HG02885 (cell line): ENCODE measurements at regions not wholly inside any gene's neighbourhood (a gene's known extent, or its start where the extent isn't known, plus 50 kb on each side); places are given as distances from the start of the nearest gene placed in this dataset.
A peak's percentile ranks its signal among the peaks of the same experiment; 100 is the strongest.
"Not testable (repeated sequence)": the region's sequence is repeated elsewhere in the genome, so short reads cannot be mapped to it uniquely, and the experiment has no call there.

Source experiments
- ATAC-seq: cut with Tn5 transposase; IDR thresholded peaks from one replicate; pipeline ENCODE4 v1.9.1; 2021; ENCODE audit warnings: mild to moderate bottlenecking; ENCODE audit not compliant: unreplicated experiment, poor library complexity

DNA sequence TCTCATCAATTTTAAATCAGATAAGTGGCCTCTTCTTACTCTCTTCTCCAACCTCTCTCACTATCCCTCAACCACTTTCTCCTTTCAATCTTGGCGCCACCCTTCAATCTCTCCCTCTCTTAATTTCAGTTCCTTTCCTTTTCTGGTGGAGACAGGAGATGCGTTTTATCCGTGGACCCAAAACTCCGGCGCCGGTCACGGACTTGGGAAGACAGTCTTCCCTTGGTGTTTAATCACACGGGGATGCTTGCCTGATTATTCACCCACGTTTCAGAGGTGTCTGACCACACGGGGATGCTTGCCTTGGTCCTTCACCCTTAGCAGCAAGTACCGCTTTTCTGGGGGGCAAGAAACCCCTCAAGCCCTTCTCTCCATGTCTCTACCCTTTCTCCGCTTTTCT is 1057.6 kb upstream of the ACO1 start:
- ATAC-seq = not testable (repeated sequence)

DNA sequence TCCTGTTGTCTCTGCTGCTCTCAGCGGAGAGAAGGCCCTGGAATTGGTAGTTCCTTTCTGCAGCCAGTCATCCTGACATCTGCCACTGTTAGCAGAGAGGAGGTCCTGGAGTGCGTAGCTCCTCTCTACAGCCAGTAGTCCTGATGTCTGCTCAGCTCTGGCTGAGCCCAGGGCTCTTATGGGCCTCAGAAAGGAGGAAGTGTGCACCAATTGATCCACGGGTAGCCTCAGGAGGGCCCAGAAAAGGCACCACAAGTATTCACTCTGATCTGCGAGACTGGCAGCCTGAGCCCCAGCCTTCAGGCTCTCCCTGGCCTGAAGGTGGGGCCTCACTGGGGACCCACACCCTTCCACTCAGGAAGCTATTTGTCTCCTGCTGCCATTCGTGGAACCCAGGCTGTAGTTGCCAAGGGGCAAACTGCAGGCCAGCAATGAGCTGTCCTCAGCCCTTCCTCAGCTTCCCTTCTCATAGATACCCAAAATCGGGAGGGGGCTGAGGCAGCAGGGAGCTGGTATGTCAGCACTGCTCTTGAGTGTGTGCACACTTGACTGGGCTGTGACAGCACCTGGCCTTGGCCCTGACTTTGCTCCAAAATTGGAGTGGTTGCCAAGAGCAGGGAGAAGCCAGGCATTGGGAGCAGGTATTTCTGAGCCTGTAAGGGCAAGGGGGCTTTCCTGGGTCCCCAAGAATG is 1049.5 kb upstream of the ACO1 start:
- ATAC-seq = peak; percentile 53

DNA sequence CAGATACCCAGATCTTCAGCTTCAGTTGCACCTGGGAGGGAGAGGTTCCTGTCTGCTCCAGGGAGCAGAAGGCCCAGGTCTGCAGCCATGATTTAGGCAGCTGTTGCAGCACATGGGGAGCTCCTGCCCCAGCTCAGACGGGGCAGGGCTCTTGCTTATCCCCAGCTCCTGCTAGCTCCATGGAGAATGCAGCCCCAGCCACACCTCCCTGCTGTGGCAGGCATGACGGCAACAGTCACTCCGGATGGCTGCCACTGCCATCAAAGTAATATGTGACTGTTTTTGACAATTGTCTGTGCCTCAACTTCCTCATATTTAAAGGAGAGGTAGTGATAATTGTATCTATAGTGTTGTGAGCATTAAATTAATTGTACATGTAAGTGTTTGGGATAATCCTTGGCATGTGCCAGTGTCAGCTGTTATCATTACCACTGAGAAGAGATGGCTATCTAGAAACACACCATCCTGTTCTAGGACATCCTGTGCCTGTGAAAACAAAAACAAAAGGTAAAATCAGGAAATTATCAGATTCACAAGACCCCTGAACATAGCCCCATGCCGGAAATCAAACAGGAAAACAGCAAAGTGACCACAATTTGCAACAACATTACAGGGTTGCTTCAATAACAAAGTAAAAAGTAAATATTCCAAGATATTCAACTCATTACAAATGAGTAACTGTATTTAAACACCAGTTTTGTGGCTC is 1048.8 kb upstream of the ACO1 start:
- peak; percentile 22 for ATAC-seq

DNA sequence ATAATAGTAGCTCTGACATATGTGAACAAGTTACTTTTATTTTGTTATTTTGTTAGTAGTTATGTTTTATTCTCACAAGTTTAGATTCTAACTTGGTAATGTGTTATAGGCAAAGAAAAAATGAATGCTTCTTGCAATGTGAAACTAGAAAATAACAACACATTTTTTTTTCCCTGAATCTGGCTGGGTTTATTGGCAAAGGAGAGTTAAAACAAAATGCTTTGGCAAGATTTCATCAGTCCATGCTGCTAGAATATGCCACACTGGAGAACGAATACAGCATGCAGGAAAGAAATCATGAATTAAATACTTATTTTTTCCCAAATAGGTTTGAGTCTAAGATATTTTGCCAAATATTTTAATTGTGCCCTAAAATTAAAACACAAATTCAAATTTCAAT is 1048.1 kb upstream of the ACO1 start:
- no peak for ATAC-seq

DNA sequence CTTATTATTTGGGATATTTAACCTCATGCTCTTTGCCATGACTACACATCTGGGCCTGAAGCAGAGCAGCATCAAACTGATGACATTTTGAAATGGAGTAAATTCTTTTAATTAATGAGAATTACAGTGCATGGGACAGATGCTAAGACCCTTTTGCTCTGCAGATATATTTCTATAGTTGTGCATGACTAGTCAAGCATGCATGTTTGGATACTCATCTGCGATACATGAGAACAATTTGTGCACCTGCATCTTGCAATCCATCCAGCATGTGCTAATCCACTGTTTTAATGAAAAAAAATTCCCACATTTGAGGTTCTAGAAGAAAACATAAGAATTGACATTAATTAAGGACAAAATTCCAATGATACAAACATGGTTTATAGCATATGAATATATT is 1047.6 kb upstream of the ACO1 start:
- ATAC-seq = no peak

DNA sequence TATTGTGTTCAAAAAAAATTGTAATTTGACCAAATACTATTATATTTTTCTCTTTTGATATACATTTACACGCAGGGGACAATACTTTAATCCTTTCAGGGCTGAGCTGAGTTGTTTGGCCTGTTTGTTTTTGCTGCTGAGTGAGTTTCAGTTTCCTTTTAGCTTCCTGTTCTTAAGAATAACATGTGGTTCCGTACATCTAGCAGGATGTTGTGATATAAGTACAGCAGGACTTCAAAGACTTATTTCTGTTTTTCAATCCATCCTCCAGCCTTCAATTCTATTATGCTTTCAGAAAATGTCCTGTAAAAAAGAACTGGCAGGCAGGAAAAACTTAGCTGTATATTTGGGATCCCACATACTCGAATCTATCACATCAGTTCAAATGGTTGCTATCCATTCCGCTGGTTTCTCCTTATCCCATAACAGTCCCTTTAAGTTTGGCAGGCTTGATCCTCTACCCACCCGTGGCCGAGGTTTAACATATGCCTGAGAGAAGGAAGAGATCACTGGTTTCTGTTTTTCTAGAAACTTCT is 1037.3 kb upstream of the ACO1 start:
- ATAC-seq = peak; percentile 100

DNA sequence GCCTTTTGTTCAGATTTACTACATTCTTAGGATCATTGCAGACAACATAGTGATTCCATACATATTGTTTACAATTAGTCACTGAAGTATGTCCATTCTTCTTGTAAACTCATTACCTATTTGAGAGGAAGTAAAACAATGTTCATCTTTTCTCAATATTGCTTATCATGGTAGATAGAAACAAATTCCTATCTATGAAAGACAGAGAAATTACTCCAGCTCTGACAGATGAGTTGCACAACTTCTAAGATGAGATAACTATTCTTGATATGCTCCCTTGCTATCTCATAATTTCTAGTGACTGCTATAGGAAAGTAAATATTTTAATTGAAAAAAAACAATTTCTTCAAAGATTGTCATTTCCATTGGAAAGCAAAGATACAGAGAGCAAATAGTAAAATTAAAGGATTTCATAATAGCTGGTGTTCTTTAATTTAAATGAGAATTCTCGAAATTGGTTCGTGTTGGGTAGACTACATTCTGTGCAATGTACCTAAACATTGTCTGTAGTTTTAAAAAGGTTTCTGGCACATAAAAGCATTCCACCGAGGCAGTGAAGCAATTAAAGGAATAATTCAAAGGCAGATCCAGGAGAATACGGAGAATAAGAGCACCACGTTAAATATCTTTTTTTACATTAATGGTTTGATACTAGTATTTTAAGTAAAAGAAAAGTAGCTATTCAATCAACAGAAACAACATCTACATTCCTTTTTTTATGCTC is 1029.1 kb upstream of the ACO1 start:
- no peak for ATAC-seq

DNA sequence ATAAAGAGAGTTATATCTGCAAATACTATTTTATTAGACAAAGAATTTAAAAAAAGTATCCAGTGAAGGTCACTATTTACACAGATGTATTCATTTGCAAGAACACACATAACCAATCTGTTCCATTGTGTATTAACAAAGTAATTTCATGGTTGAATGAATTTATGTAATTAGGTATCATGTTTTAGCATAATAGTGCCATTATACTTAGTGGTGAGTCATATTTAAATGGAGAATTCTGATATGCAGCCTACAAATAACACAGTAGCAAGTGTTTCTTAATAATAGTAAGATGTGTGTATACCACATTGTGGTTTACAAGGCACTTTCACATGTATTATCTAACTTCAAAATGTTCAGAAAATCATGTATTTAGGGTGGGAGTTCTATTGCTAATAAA is 1028.5 kb upstream of the ACO1 start:
- ATAC-seq = no peak

DNA sequence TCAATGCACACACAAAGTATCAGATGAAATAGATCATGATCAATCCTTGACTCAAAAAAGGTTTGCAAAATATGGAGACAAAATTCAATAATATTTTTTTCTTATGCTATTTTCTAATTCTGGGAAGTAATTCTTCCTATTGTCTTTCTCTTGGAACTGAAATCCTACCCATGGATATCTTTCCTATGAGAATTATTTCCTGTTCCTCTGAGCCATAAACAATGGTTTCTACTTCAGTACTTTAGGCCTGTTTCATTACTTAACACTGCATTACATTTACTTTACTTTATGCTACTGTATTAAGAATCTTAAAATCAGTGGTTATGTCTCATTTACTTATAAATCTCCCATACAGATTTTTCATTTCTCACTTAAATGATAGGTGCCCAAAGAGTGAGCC is 1025.4 kb upstream of the ACO1 start:
- no peak for ATAC-seq

DNA sequence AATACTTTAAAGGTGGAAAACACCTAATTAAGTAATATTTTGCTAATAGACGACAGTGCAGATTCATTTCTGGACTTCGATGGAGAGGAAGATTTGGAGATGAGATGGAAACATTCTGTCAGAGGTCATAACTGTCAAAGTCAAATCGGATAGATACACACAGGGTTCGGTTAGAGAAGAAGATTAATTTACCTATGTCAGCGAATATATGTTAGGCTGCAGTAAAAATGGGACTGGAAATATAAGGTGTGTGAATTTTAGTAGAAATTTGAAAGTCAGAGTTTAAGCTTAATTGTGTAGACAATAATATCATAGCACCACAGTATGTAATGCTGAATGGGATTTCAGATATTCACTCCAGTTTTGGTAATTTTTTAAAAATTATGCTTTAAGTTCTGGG is 1020.3 kb upstream of the ACO1 start:
- no peak for ATAC-seq

DNA sequence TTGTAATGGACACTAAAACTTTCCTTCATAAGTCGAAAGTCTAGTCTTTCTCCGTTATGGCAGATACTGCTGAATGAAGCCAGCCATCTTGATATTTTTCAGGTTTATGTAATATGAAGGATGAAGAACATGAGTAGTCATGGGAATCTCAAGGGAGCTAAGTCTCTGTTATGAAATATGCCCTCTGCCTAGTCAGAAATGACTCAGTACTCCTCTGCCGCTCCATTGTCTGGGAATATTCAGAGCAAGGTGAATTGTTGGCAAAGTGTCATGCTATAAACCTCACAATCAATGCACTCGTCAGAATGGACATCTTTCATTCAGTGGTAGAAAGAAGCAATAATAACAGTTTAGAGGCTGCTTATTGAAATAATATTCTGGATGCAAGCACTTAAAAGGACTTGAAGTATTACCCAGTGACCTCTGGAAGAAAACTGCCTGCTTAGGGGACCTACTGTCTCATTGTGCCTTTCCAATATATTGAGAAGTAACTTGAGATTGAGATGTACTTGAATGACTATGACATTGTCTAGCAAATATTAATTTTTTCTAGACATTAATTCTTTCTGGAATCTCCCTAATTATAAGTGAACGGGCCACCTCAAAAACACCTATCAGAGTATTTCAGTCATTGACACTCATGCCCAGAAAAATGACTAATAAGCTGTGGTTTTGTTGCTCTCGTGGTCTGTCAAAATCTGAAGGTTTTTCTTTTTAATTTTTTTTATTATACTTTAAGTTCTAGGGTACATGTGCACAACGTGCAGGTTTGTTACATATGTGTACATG is 1011.5 kb upstream of the ACO1 start:
- ATAC-seq = no peak

DNA sequence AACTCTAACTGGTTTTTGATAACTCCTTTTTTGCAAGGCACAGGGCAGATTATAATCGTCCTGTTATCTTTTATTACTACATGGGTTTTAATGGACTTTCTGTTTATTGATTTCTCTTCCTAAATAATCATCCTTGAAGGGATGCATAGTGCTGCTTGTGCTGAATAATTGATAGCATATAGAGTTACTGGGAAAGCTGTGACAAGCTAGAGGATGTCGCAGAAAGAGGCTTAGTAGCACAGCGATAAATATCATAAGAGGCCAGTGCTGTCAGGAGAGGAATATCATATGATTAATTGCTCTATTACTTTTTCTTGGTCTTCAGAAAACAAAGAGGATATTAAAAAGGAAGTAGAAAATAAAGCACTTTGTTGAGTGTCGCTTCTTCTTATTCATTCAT is 1007.1 kb upstream of the ACO1 start:
- no peak for ATAC-seq

DNA sequence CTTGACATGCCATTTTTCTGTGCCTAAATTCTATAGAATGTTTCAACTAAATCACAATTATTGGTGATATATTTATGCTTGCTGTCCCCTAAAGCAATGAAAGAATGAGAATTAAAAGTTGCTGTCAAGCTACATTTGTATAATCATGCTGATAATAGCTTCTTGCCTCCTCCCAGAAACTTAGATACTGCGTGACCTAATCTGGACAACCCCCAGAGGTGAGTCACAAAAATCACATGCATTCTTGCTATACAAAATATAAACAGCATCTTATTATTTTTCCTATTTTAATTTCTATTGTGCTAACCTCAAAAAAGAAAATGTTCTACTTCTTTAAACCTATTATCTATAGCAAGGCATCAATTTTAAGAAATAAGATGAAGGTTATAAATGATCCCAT is 995.8 kb upstream of the ACO1 start:
- ATAC-seq = no peak

DNA sequence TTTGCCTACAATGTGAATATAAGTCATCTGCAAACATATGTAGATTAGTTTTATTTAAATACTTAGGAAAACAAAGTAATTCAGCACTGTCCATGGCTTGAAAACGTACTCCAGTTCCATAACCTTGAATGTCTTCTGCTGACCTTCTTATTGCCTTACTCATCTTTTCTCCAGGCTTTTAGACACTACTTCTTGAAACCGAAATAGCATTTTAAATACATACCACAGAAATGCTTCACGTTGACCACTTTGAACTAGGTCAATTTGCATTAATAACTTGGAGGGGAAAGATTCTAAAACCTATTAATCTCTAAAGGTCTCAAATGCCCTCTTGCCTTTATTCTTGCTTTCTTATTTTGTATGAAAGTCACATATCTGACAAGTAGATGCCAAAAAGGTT is 995.4 kb upstream of the ACO1 start:
- peak; percentile 46 for ATAC-seq

DNA sequence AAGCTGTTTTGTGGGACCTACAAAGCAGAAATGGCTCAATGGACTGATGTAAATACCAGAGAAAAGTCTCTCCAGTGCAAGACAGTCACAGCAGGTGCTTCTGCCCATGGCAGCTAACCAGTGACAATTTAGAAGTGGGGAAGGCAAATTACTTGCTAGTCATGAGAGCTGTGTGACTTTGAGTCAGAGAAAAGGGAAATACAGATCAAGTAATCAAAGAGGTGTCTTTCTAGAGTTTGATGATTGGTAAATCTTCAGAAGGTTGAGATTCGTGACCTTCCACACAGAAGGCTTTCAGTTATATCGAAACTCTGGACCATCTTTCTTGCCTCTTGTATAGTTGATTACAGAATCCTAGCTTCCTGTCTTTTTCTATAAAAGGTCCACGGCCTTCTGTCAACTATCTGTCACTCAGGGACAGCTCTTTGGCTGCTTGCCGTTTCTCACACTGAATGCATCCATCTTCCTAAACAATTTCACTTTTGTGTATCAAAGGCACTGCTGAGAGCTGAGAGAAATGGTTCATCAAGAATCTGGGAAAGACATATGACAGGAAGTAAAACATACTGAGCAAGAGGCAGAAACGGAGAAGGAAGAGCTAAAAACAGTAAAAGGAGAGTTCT is 993.9 kb upstream of the ACO1 start:
- ATAC-seq = peak; percentile 55

DNA sequence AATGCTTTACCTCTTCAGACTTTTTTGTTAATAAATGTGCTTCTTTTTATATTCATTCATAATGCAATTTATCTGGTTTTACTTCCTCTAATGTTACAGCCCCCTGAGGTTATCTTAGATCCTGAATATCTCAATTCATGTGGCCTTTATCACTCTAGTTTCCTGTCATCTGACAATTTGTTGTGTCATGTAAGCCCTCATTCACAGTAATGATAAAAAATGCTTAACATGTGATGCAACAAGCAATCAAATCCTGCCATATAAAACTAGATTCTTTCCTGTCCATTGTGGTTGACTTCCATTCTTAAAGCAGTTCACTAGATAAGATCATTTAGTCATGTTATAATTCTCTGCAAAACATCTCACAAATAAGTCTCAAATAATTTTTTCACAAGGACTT is 991.2 kb upstream of the ACO1 start:
- ATAC-seq = no peak

DNA sequence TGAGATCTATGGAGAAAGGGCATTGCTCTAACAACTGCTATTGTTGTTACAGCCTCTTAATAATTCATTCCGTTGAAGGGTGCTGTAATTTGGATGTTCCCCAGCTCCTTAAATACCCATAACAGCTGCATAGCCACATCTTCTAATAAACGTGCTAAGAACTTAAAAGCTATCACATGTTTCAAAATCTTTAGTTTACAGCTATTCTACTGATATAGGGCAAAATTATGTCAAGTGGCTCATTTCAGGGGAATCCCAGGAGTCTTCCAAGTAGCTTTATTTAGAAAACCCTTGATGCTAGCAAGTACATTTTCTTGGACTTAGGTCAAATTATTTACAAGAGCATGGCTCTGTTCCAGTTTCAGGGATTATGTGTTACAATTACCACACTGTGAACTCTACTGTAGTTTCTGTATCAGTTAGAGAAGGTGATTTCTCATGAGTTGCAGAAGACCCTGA is 990.4 kb upstream of the ACO1 start:
- ATAC-seq = peak; percentile 68

DNA sequence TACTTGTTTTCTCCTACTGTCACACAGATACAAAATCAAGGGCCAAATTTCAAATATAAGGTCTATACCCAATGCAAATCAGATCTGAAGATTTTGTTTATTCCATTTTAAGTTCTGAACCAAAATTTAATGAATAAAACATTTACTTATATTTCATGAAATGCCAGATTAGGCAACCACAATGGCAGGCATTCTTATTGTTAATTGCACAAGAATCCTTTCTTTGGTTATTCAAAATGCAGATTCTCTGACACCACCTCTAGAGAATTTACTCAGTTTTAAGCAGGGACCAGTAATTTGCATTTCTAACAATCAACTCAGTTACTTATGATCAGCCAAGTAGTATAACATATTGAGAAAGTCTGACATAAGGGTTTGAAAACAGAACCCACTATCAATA is 972.4 kb upstream of the ACO1 start:
- no peak for ATAC-seq

DNA sequence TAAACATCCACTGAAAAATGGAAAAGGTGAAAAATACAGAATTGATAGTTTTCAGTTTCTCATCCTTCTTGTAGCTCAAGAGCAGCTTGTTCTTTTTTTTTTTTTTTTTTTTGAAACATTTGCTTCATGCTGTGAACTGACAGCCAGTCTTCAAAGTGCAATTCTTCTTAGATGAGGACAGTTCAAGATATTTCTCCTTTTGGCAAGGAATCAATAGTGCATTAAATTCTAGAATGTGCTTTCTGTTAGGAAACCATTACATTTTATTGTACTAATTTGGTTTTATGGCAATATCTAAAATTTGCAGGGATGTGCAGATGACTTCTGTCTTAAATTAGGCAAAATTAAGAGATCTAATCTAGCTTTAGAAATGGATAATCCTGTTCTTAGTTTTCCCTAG is 969.3 kb upstream of the ACO1 start:
- ATAC-seq = no peak

DNA sequence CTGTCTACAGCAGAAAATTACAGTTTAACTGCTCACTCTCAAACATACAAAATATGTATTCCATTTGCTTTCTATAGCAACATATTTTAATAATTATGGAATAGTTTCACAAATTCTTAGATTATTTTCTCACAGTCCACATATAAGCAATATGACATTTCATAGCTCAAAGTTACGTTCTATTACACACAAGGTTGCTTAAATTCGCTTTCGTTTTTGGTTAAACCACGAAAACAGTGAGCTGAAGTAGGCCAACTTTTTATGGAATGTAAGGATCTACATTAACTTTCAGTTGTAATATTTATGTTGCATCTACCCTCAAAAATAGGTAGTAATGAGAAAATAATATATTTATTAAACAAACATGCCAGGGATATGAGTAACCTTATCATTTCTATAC is 966.0 kb upstream of the ACO1 start:
- ATAC-seq = peak; percentile 55
